Panc1 (cell line): ENCODE measurements at regions not wholly inside any gene's neighbourhood (a gene's known extent, or its start where the extent isn't known, plus 50 kb on each side); places are given as distances from the start of the nearest gene placed in this dataset.

Experiments used
- ATAC-seq: fragments of 200-7000 bp; cut with Tn5 transposase; 2 replicates; pipeline ENCODE4 v1.9.1; 2020; ENCODE audit warnings: mild to moderate bottlenecking, moderate library complexity
- BruUV-seq: library from RNA; stranded (reverse); fragments of 400-500 nt; replicated peaks from 2 replicates; lab custom pipeline; 2021; lab: Mats Ljungman, UMichigan
- CTCF ChIA-PET: fragments of 300-600 bp; sonication (Branson Sonifier 250); formaldehyde crosslinking; loops from one replicate; lab custom pipeline; 2022; ENCODE audit warnings: antibody characterized with exemption; lab: Charles Lee
- POLR2A ChIA-PET: fragments of 300-600 bp; sonication (Branson Sonifier 250); formaldehyde crosslinking; loops from one replicate; lab custom pipeline; 2022; ENCODE audit warnings: antibody characterized with exemption; lab: Charles Lee
- DNase-seq: peaks from one replicate; pipeline ENCODE4 v3.0.0-alpha.2; 2010; ENCODE audit warnings: low read depth, low spot score
- H3K27ac ChIP-seq: 2 replicates; pipeline ENCODE4 v1.5.1; 2011; ENCODE audit warnings: mild to moderate bottlenecking, low read length, inconsistent platforms
- H3K27me3 ChIP-seq: fragments of 200-500 bp; sonication (Bioruptor generic); 2 replicates; pipeline ENCODE4 v1.6.0; 2014; ENCODE audit warnings: low read length, inconsistent platforms; ENCODE audit not compliant: control insufficient read depth, insufficient read depth
- H3K36me3 ChIP-seq: fragments of 200-500 bp; sonication (Bioruptor generic); 2 replicates; pipeline ENCODE4 v1.5.1; 2014; ENCODE audit warnings: inconsistent platforms, mild to moderate bottlenecking, low read length, moderate library complexity; ENCODE audit not compliant: control insufficient read depth, insufficient read depth
- H3K4me1 ChIP-seq: 2 replicates; pipeline ENCODE4 v1.5.1; 2011; ENCODE audit warnings: inconsistent platforms, mild to moderate bottlenecking, low read length, moderate library complexity; ENCODE audit not compliant: control insufficient read depth, insufficient read depth
- H3K4me3 ChIP-seq, 2 experiments: 2 replicates each; pipeline ENCODE4 v1.5.1; 2011 to 2012; ENCODE audit warnings: low read depth in 2 of 2, low read length in 2 of 2, mild to moderate bottlenecking in 2 of 2, inconsistent platforms in 1 of 2, moderate library complexity in 1 of 2
- H3K9me3 ChIP-seq: fragments of 200-500 bp; sonication (Bioruptor generic); 2 replicates; pipeline ENCODE4 v1.5.1; 2014; ENCODE audit warnings: low read depth, mild to moderate bottlenecking, inconsistent platforms, low read length, moderate library complexity; ENCODE audit not compliant: control insufficient read depth, insufficient read depth
- POLR2AphosphoS5 ChIP-seq: IDR thresholded peaks from 2 replicates; pipeline ENCODE4 v1.6.1; 2012; ENCODE audit warnings: mild to moderate bottlenecking, low read depth, low read length, moderate library complexity
- SIN3A ChIP-seq: IDR thresholded peaks from 2 replicates; pipeline ENCODE4 v1.6.1; 2012; ENCODE audit warnings: low read depth, mild to moderate bottlenecking, low read length, moderate library complexity, borderline replicate concordance; ENCODE audit not compliant: insufficient read depth
- TCF7L2 ChIP-seq: IDR thresholded peaks from 2 replicates; pipeline ENCODE4 v1.6.1; 2011; ENCODE audit warnings: mild to moderate bottlenecking, low read depth, low read length, inconsistent platforms
- in situ Hi-C: cut with HindIII; loops from 2 replicates; pipeline ENCODE4 v1.10.0; 2016; ENCODE audit warnings: low sequenced_read_pairs, low pct_unique_long_range_greater_than_20kb
- intact Hi-C: fragments of 100-400 bp; cut with micrococcal nuclease; formaldehyde crosslinking; loops from one replicate; pipeline ENCODE4 v1.10.0; 2022; ENCODE audit not compliant: unreplicated experiment
- TF ChIP-seq, protein P1 (sequence below): fragments of 450-650 bp; IDR thresholded peaks from 2 replicates; pipeline ENCODE4 v1.5.1; 2017; ENCODE audit warnings: mild to moderate bottlenecking
- TF ChIP-seq, protein P2 (sequence below), 2 experiments: IDR thresholded peaks; 2 replicates each; pipeline ENCODE4 v1.6.1; 2011 to 2012; ENCODE audit warnings: low read depth in 2 of 2, control low read depth in 1 of 2, low read length in 1 of 2, mild to moderate bottlenecking in 1 of 2, moderate library complexity in 1 of 2; ENCODE audit not compliant: insufficient read depth in 1 of 2

DNA sequence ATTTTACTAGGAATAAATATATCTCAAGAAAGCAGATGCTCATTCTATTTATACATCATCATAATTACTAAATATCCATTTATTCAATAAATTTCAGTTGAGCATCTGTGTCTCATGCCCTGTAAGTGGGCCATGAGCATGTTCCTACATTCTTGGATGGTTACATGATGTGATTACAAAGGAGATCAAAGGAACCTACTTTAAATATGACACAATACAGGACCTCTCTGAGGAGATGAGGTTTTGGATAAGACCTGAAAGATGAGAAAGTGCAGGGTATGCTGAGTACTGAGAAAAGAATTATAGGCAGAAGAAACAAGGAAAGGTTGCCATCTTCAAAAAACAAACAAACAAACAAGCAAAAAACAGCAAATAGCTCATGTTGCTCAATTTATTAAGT is 105.4 kb upstream of the CNTN1 start:
- no peaks in the 10 kb centered on the region for H3K36me3 ChIP-seq
- TF ChIP-seq, protein P1, sequence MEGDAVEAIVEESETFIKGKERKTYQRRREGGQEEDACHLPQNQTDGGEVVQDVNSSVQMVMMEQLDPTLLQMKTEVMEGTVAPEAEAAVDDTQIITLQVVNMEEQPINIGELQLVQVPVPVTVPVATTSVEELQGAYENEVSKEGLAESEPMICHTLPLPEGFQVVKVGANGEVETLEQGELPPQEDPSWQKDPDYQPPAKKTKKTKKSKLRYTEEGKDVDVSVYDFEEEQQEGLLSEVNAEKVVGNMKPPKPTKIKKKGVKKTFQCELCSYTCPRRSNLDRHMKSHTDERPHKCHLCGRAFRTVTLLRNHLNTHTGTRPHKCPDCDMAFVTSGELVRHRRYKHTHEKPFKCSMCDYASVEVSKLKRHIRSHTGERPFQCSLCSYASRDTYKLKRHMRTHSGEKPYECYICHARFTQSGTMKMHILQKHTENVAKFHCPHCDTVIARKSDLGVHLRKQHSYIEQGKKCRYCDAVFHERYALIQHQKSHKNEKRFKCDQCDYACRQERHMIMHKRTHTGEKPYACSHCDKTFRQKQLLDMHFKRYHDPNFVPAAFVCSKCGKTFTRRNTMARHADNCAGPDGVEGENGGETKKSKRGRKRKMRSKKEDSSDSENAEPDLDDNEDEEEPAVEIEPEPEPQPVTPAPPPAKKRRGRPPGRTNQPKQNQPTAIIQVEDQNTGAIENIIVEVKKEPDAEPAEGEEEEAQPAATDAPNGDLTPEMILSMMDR: no peak
- TF ChIP-seq POLR2AphosphoS5 (no peak), SIN3A (no peak)
- in situ Hi-C loops: no loop called here
- no peaks in the 10 kb centered on the region for H3K27me3 ChIP-seq
- intact Hi-C loops: no loop called here
- no peaks in the 10 kb centered on the region for H3K9me3 ChIP-seq
- H3K27ac ChIP-seq: no peak overlapping the region
- H3K4me3 ChIP-seq: no peak overlapping the region
- no TSS peak for BruUV-seq
- H3K4me1 ChIP-seq: no peaks in the 10 kb centered on the region
- no peak for ATAC-seq
- DNase-seq: no peak
- ChIA-PET POLR2A (no interaction called here), CTCF (no interaction called here)

GRCh38 chr12:40587421-40587820 is 104.8 kb upstream of the CNTN1 start:
- TF ChIP-seq TCF7L2: no peak
- TF ChIP-seq, protein P2, sequence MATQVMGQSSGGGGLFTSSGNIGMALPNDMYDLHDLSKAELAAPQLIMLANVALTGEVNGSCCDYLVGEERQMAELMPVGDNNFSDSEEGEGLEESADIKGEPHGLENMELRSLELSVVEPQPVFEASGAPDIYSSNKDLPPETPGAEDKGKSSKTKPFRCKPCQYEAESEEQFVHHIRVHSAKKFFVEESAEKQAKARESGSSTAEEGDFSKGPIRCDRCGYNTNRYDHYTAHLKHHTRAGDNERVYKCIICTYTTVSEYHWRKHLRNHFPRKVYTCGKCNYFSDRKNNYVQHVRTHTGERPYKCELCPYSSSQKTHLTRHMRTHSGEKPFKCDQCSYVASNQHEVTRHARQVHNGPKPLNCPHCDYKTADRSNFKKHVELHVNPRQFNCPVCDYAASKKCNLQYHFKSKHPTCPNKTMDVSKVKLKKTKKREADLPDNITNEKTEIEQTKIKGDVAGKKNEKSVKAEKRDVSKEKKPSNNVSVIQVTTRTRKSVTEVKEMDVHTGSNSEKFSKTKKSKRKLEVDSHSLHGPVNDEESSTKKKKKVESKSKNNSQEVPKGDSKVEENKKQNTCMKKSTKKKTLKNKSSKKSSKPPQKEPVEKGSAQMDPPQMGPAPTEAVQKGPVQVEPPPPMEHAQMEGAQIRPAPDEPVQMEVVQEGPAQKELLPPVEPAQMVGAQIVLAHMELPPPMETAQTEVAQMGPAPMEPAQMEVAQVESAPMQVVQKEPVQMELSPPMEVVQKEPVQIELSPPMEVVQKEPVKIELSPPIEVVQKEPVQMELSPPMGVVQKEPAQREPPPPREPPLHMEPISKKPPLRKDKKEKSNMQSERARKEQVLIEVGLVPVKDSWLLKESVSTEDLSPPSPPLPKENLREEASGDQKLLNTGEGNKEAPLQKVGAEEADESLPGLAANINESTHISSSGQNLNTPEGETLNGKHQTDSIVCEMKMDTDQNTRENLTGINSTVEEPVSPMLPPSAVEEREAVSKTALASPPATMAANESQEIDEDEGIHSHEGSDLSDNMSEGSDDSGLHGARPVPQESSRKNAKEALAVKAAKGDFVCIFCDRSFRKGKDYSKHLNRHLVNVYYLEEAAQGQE (IDR thresholded peaks at IDR 0.05; ENCODE audit: insufficient read depth in 1 of 2, low read depth in 2 of 2, low read length in 1 of 2): no peak
- no peak for TF ChIP-seq SIN3A
- no peak for TF ChIP-seq POLR2AphosphoS5
- TF ChIP-seq, protein P1: no peak
- no peak for ATAC-seq
- H3K4me1 ChIP-seq: no peaks in the 10 kb centered on the region
- DNase-seq: no peak
- POLR2A ChIA-PET: no interaction called here
- in situ Hi-C loops: no loop called here
- H3K27ac ChIP-seq: no peak overlapping the region
- H3K36me3 ChIP-seq: no peaks in the 10 kb centered on the region
- BruUV-seq: no TSS peak
- H3K27me3 ChIP-seq: no peaks in the 10 kb centered on the region
- CTCF ChIA-PET: no interaction called here
- intact Hi-C loops: no loop called here
- no peak overlapping the region for H3K4me3 ChIP-seq
- no peaks in the 10 kb centered on the region for H3K9me3 ChIP-seq
